Loucy (cell line): ENCODE measurements at regions not wholly inside any gene's neighbourhood (a gene's known extent, or its start where the extent isn't known, plus 50 kb on each side); places are given as distances from the start of the nearest gene placed in this dataset.

Source experiments
- EZH2phosphoT487 ChIP-seq: fragments of 200-600 bp; IDR thresholded peaks from 2 replicates; pipeline ENCODE4 v1.6.1; 2018; ENCODE audit warnings: antibody characterized with exemption, mild to moderate bottlenecking, moderate library complexity, borderline replicate concordance
- TF ChIP-seq, protein P1 (sequence below): fragments of 200-600 bp; sonication (generic); conservative IDR thresholded peaks from 2 replicates; pipeline ENCODE4 v1.5.1; 2014; ENCODE audit warnings: mild to moderate bottlenecking, antibody characterized with exemption, low read length

DNA sequence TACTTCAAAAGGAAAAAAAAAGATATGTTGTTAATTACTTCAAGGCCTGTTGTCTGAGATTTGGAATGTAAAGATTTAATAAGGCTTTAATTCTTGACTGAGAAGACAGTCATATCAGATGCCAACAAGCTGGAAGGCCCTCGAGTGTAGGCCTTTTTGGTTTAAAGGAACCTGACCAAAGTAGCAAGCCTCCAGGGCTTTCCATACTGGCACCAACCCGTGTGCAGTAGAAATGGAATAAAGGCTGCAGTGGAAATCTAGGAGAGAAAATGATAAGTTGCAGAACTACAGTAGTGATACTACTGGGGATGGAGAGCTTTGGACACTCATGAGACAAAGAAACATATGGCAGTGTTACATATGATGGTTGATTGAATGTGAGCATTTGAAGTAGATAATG is 358.0 kb downstream of the TAF11L14 start:
- TF ChIP-seq EZH2phosphoT487, result no peak
- TF ChIP-seq, protein P1, sequence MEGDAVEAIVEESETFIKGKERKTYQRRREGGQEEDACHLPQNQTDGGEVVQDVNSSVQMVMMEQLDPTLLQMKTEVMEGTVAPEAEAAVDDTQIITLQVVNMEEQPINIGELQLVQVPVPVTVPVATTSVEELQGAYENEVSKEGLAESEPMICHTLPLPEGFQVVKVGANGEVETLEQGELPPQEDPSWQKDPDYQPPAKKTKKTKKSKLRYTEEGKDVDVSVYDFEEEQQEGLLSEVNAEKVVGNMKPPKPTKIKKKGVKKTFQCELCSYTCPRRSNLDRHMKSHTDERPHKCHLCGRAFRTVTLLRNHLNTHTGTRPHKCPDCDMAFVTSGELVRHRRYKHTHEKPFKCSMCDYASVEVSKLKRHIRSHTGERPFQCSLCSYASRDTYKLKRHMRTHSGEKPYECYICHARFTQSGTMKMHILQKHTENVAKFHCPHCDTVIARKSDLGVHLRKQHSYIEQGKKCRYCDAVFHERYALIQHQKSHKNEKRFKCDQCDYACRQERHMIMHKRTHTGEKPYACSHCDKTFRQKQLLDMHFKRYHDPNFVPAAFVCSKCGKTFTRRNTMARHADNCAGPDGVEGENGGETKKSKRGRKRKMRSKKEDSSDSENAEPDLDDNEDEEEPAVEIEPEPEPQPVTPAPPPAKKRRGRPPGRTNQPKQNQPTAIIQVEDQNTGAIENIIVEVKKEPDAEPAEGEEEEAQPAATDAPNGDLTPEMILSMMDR, result no peak
